OCI-LY7 (cell line): ENCODE measurements at regions not wholly inside any gene's neighbourhood (a gene's known extent, or its start where the extent isn't known, plus 50 kb on each side); places are given as distances from the start of the nearest gene placed in this dataset.

ENCODE experiments used
- BruUV-seq: library from RNA; stranded (reverse); fragments of 400-500 nt; replicated peaks from 2 replicates; lab custom pipeline; 2021; lab: Mats Ljungman, UMichigan
- CTCF ChIA-PET: fragments of 300-600 bp; sonication (Branson Sonifier 250); formaldehyde crosslinking; loops from one replicate; lab custom pipeline; 2022; ENCODE audit warnings: antibody characterized with exemption; ENCODE audit not compliant: unreplicated experiment; lab: Charles Lee
- POLR2A ChIA-PET: fragments of 300-600 bp; sonication (Branson Sonifier 250); formaldehyde crosslinking; loops from one replicate; lab custom pipeline; 2022; ENCODE audit warnings: antibody characterized with exemption; lab: Charles Lee
- DNase-seq: peaks from one replicate; pipeline ENCODE4 v3.0.0-alpha.2; 2015; ENCODE audit warnings: low spot score
- H2AFZ ChIP-seq: fragments of 200-600 bp; sonication (generic), shearing (Covaris generic); 2 replicates; pipeline ENCODE4 v1.6.1; 2014; ENCODE audit warnings: mild to moderate bottlenecking, antibody characterized with exemption, low read length, moderate library complexity
- H3K27ac ChIP-seq: fragments of 200-600 bp; sonication (generic); 2 replicates; pipeline ENCODE4 v1.5.1; 2014; ENCODE audit warnings: mixed run types, low read depth, mild to moderate bottlenecking, moderate library complexity, low read length, inconsistent platforms; ENCODE audit not compliant: poor library complexity, severe bottlenecking
- H3K36me3 ChIP-seq: fragments of 200-600 bp; sonication (generic); 2 replicates; pipeline ENCODE4 v1.6.1; 2014; ENCODE audit warnings: mild to moderate bottlenecking, antibody characterized with exemption, low read length, moderate library complexity, mixed read lengths; ENCODE audit not compliant: insufficient read depth
- H3K4me1 ChIP-seq: fragments of 200-600 bp; sonication (generic); 2 replicates; pipeline ENCODE4 v1.5.1; 2014; ENCODE audit warnings: mild to moderate bottlenecking, low read length; ENCODE audit not compliant: insufficient read depth, poor library complexity, severe bottlenecking
- H3K4me2 ChIP-seq: fragments of 200-600 bp; sonication (generic); 2 replicates; pipeline ENCODE4 v1.6.1; 2014; ENCODE audit warnings: mild to moderate bottlenecking, low read length
- H3K4me3 ChIP-seq: fragments of 200-600 bp; sonication (generic); 2 replicates; pipeline ENCODE4 v1.5.1; 2014; ENCODE audit warnings: mild to moderate bottlenecking, low read depth, low read length; ENCODE audit not compliant: poor library complexity, severe bottlenecking
- H3K79me2 ChIP-seq: fragments of 200-600 bp; sonication (generic); 2 replicates; pipeline ENCODE4 v1.6.1; 2016; ENCODE audit warnings: low read depth, mild to moderate bottlenecking, low read length, moderate library complexity, mixed read lengths; ENCODE audit not compliant: insufficient read depth
- H3K9me2 ChIP-seq: fragments of 200-600 bp; sonication (generic); 2 replicates; pipeline ENCODE4 v1.6.1; 2016; ENCODE audit warnings: mild to moderate bottlenecking, low read length, mixed read lengths; ENCODE audit not compliant: insufficient read depth
- H3K9me3 ChIP-seq: fragments of 200-600 bp; sonication (generic); 2 replicates; pipeline ENCODE4 v1.6.1; 2014; ENCODE audit warnings: mild to moderate bottlenecking, mixed run types, low read length, mixed read lengths
- H4K20me1 ChIP-seq: fragments of 200-600 bp; sonication (generic); 2 replicates; pipeline ENCODE4 v1.6.1; 2014; ENCODE audit warnings: mild to moderate bottlenecking, antibody characterized with exemption, low read length, moderate library complexity, mixed read lengths; ENCODE audit not compliant: insufficient read depth
- CTCF ChIP-seq: fragments of 200-600 bp; sonication (generic); conservative IDR thresholded peaks from 2 replicates; pipeline ENCODE4 v1.5.1; 2014; ENCODE audit warnings: mild to moderate bottlenecking, antibody characterized with exemption, low read length, moderate library complexity, mixed read lengths
- EZH2phosphoT487 ChIP-seq: fragments of 200-600 bp; sonication (generic); IDR thresholded peaks from 2 replicates; pipeline ENCODE4 v1.6.1; 2018; ENCODE audit warnings: low read depth, borderline replicate concordance, mild to moderate bottlenecking, mixed run types, antibody characterized with exemption, low read length, moderate library complexity, mixed read lengths
- intact Hi-C: fragments of 100-400 bp; cut with micrococcal nuclease; formaldehyde crosslinking; loops from one replicate; pipeline ENCODE4 v1.10.0; 2022; ENCODE audit not compliant: unreplicated experiment

- no peaks in the 10 kb centered on the region for H3K79me2 ChIP-seq
- no peak overlapping the region for H3K27ac ChIP-seq
- CTCF ChIA-PET: no interaction called here
- no peaks in the 10 kb centered on the region for H4K20me1 ChIP-seq
- intact Hi-C loops: no loop called here
- POLR2A ChIA-PET: interaction anchor here (1.2 kb wide), 1 partner anchor 40 kb away, joined by 4 read pairs; no protein-coding TSS in a partner anchor
- H3K36me3 ChIP-seq: no peaks in the 10 kb centered on the region
- no peak for DNase-seq
- H3K4me1 ChIP-seq: no peaks in the 10 kb centered on the region
- no peaks in the 10 kb centered on the region for H3K9me2 ChIP-seq
- BruUV-seq: no TSS peak
- no peaks in the 10 kb centered on the region for H3K9me3 ChIP-seq
- no peak for TF ChIP-seq EZH2phosphoT487
- TF ChIP-seq CTCF: no peak
- no peak overlapping the region for H3K4me2 ChIP-seq
- no peak overlapping the region for H2AFZ ChIP-seq
- no peak overlapping the region for H3K4me3 ChIP-seq
Observed at GRCh38 chr6:67047996-67048395, 1341.0 kb upstream of the EYS start.

DNA sequence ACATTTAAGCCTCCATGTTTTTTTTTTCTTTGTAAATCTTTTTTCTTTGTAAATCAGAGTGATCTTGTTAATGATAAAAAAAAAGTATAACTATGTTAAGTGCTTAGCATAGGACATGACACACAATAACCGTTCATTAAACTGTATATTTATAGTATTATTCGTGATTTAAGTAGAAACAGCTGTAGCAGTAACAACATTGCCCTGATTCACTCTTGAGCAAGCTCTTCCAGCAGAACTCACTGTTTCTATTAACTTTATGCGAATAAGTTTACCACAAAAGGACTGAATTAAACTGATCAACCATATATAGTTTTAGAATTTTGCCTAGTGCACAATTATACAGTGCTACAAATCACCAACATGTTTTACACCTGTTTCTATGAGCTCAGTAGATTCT, 1338.0 kb upstream of the EYS start:
- no TSS peak for BruUV-seq
- Histone ChIP-seq H3K9me3 (no peaks in the 10 kb centered on the region), H3K79me2 (no peaks in the 10 kb centered on the region), H4K20me1 (no peaks in the 10 kb centered on the region), H3K36me3 (no peaks in the 10 kb centered on the region), H3K4me1 (no peaks in the 10 kb centered on the region), H2AFZ (no peak overlapping the region), H3K4me2 (no peak overlapping the region), H3K4me3 (no peak overlapping the region), H3K9me2 (no peaks in the 10 kb centered on the region), H3K27ac (no peak overlapping the region)
- CTCF ChIA-PET: no interaction called here
- no peak for TF ChIP-seq CTCF
- TF ChIP-seq EZH2phosphoT487: no peak
- intact Hi-C loops: no loop called here
- no peak for DNase-seq
- POLR2A ChIA-PET: no interaction called here

DNA sequence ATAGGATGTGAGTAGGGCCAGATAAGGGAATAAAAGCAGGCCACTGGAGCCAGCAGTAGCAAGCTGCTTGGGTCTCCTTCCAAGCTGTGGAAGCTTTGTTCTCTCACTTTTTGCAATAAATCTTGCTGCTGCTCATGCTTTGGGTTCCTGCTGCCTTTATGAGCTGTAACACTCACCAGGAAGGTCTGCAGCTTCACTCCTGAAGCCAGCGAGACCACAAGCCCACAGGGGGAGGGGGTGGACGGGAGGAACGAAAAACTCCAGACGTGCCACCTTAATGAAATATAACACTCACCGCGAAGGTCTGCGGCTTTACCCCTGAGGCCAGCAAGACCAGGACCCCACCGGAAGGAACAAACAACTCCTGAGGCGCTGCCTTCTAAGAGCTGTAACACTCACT, 1324.4 kb upstream of the EYS start:
- intact Hi-C loops: no loop called here
- Histone ChIP-seq H2AFZ (no peak overlapping the region), H3K36me3 (no peaks in the 10 kb centered on the region), H3K27ac (no peak overlapping the region), H3K4me2 (no peak overlapping the region), H3K4me3 (no peak overlapping the region), H3K9me3 (no peaks in the 10 kb centered on the region), H4K20me1 (no peaks in the 10 kb centered on the region), H3K4me1 (no peaks in the 10 kb centered on the region), H3K79me2 (no peaks in the 10 kb centered on the region), H3K9me2 (no peaks in the 10 kb centered on the region)
- TF ChIP-seq CTCF: no peak
- no peak for TF ChIP-seq EZH2phosphoT487
- POLR2A ChIA-PET: interaction anchor here (0.6 kb wide), 1 partner anchor 644 kb away, joined by 3 read pairs; no protein-coding TSS in a partner anchor
- no TSS peak for BruUV-seq
- no peak for DNase-seq
- CTCF ChIA-PET: no interaction called here
